HG02763 (cell line): ENCODE measurements at regions not wholly inside any gene's neighbourhood (a gene's known extent, or its start where the extent isn't known, plus 50 kb on each side); places are given as distances from the start of the nearest gene placed in this dataset.

Experiments
- ATAC-seq: cut with Tn5 transposase; IDR thresholded peaks from one replicate; pipeline ENCODE4 v1.9.1; 2021; ENCODE audit warnings: mild to moderate bottlenecking, moderate library complexity; ENCODE audit not compliant: unreplicated experiment

DNA sequence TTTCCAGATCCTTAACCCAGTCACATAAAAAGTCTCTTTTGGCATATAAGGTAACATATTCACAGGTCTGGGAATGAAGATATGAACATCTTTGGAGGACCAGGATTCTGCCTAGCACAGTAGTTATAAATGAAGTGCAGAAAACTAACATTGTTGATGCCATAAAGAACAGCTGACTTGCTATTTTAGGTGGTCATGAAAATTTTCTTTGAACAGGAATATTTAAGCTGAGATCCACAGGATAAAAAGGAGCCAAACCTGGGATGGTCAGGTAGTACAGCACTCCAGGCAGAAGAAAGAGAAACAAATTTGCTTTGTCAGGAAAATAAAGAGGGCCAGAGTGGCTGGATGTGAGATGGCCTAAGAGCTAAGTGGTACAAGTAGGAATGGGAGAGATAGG, 80.0 kb downstream of the CENPW start:
- no peak for ATAC-seq

DNA sequence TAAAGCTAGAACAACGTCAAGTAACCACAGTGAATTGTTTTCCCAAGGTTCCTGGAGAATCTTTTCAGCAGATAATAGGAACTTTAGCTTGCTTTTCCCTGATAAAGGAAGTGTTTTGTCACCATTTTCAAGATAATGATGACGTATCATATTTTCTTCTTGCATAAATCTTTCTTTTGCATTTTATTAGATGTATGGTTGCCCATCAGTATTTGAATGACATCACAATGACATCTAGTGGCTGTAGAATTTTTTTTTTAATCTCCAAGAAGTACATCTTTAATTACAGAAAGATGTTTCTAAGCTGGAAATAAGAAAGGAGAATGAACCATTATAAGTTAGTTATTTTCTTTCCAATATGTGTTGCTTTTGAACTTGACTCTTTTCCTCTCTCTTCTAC, 83.0 kb downstream of the CENPW start:
- no peak for ATAC-seq

DNA sequence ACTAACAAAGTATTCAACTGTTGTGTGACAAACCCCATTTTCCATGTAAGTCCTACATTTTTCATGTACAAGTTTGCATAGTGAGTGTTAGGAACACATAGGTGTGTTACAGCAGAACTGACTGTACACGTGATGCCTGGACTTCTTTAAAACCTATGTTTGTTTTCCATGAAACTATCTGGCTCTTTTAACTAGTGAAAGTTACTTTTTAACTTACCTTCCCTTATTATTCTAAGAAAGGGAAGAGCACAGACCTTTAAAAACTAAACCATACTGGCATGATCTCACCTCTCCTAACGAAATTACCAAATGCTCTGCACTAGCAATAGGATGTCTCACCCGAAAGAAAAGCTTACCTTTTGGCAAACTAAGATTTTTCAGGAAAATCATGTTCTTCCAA, 87.8 kb downstream of the CENPW start:
- ATAC-seq: no peak

DNA sequence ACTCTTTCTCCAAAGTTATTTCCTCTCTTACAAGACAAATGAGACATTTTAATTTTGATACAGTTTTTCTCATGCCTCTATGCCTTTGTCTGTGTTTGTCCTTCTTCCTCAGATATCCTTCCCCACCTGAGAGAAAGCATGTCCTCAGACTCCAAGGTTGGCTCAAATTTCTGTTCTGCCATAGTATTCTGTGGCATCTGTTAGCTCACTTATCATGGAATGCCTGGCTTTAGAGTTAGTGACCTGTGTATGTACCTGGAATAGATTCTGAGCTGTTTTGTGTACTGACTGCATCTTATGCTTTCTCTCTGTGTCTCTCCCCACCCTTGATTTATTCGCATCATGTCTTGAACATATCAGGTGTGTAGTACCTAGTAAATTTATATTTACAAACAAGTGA, 90.0 kb downstream of the CENPW start:
- ATAC-seq: no peak

DNA sequence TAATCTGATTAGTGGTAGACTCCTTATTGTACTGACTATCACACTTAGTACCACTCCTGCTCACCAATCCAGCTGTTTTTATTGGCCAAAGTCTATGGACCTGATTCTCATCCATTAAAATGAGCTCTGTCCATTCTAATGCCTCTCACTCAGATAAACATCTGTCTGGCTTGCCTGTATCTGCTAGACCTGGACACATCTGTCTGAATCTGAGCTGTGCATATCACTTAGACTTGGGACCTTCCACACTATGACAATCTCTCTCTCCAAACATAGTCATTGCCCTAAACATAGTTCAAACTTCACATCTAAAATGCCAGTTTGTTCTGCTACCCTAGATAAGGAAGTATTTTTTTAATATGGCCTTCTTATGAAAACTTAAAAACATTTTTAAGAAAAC, 92.6 kb downstream of the CENPW start:
- no peak for ATAC-seq

DNA sequence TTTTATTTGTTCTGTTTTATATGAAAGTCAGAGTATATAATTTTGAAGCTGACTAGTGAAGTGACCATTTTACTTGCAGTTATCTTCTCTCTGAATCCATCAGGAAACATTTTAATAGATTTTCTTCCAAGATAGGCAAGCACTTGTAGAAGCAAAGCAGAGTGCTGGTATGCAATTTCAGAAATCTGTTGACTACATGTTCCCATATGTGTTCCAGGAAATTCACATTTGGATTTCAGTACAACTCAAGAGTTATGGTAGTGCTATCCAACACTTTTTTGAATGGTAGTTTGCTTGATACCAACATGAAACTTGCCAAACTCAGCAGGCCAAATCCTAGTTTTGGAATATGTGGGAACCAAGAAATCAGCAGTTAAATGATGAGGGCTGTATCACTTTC, 94.0 kb downstream of the CENPW start:
- ATAC-seq: no peak

DNA sequence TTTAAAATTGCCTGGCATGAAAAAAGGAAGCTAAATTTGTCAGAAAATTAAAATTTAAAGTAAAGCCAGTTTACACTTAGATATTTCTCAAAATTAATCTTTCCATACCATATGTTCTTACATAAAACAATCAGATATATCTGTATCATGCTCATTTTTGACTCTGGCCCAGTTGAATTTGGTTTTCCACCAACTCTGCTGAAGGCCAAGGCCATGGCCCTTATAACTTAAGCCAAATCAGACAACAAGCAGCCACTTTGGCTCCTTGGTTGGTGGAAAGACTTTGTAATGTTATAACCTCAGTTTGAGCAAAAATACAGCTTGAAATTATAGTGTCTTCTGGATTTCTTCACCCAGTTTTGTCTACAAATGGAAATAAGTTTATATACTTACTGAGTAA, 97.3 kb downstream of the CENPW start:
- no peak for ATAC-seq

DNA sequence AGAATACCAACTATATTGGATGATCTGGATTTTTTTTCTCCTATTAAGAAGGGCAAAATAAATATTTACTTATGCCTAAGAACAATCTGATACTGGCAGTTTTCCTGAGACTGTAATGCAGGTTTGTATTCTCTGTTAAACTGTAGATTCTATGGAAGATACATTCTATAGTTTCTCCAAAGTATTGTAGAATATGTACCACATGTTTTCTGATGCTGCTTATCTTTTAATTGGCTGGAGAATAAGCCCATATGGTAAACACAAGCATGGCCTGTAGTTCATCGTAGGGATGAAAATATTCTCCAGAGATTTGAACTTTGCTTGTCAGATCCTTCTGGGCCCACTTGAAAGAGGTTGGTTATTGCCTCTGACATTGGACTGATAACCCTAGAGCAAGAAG, 99.1 kb downstream of the CENPW start:
- no peak for ATAC-seq

DNA sequence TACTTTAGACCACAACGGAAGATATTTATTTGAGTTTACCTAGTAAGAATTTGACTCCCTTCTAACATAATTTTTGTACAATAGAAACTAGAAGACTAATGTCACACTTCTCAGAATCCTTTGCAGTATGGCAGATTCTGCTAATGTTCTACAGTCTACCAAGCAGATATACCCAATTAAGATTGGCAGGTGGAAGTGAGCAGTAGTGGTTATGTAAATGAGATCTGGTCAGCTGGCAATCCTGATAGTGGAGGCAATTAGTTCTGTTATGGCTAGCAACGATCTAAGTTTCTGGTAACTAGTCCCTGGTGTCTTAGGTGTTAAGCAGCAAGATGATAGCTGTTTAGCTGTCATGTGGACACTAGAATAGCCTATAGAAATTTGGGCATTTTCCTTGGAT, 101.0 kb downstream of the CENPW start:
- no peak for ATAC-seq

DNA sequence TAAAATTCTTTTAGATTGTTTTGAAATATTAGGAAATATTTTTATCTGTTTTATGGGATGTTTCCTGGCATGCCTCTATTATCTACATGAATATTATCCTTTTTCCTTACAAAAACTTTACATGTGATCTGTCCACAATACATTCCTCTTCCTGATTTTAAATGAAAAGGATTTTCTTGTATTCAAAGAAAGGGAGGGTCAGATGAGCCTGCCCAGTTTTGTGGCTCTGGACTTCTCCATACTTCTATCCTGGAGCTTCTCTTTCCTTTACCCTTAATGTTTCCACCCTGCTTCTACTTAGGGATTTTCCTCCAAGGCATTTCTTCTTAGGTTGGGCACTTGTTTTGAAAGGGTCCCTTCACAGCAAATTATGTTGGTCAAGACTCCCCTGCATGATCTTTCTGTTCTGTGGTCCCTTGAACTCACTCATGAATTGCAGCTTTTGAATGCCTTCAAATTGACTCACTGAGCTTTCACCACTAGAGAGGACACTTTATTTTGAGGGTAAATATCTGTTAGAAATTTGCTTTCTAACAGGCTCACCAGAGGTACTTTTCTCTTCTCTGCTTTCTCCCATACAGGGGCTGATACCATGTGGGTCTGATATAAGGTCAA, 104.9 kb downstream of the CENPW start:
- no peak for ATAC-seq

DNA sequence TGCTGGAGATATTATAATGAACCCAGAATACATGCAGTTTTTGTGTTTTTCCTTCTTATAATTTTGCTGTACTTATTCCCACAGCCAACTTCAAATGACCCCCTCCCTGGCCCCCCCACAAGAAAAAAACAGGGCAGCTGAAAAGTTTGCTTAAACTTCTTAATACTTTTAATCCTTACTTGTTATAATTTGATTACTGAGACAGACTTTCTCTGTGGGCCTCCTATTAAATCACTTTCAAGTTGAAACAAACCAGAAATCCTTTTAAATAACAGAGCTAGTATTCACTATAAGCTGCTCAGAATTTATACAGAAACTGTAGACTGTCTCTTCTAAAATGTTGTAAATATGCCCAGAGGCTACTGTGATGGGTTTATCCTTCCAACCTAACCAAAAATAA, 106.3 kb downstream of the CENPW start:
- no peak for ATAC-seq

DNA sequence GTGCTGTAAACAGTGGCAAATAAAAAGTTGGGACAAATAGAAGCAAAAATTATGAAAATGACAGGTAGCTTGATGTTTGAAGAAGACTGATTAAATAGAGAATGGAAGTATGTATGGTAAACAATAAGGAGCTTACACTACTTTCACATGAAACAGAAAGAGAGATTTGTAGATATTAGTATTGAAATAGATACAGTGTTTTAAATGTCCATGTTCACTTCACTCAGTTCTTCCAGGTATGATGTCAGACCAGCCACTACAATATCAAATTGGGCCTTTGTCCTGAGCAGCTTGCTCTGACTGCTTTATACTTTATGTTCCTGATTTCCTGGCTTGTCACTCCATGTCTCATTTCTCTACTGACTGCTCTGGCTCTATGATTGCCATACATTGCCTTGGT, 107.5 kb downstream of the CENPW start:
- no peak for ATAC-seq

DNA sequence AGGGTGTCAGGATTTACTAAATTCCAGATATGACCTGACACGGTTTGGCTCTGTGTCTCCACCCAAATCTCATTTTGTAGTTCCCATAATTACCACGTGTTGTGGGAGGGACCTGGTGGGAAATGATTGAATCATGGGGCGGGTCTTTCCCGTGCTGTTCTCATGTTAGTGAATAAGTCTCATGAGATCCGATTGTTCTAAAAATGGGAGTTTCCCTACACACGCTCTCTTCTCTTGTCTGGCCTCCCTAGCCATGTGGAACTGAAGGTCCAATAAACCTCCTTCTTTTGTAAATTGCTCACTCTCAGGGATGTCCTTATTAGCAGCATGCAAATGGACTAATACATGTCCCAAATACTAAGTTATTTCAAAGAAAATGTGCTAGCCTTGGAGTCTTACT, 121.1 kb downstream of the CENPW start:
- ATAC-seq: no peak

DNA sequence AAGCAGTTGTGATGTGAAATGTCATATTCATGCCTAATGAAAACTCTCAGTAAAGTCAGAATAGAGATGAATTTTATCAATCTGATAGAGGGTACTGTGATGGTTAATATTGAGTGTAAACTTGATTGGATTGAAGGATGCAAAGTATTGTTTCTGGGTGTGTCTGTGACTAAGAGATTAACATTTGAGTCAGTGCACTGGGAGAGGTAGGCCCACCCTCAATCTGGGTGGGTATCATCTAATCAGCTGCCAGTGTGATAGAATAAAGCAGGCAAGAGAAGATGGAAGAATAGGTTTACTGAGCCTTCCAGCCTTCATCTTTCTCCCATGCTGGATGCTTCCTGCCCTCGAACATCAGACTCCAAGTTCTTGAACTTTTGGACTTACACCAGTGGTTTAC, 124.3 kb downstream of the CENPW start:
- no peak for ATAC-seq

DNA sequence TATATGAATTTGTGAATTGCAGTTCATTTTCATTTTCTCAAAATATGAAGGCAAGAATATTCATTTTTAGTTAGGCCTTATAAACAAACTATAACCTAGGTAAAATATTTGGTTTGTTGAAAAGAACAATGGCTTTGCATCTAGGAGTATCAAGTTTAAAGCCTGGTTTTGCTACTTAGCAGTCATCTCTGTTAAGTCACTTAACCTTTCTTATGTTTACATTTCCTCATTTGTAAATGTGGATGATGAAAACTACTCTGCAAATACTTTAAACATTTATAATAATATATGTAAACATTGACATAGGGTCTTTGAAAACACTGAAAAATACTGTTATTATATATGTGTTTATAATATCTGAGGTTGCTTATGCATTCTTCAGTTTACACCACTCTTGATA, 135.5 kb downstream of the CENPW start:
- ATAC-seq: no peak

DNA sequence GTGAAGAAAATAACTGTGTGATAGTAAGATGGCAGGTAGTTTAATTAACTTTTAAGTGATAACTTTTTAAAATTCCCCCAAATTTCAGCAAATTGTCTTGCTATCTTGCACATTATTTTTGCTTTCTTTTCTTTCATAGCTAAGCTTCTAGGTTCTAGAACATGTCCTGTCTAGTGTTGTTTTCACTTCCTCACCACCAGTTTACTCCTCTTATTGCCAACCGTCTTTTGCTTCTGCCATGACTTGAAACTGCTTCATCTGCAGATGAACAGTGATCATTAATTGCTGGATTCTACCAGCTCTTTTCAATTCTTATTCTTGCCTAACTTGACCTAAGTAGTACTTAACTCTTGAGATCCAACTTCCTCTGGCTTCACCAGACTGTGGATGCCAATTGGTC, 137.8 kb downstream of the CENPW start:
- ATAC-seq: peak; percentile 53

DNA sequence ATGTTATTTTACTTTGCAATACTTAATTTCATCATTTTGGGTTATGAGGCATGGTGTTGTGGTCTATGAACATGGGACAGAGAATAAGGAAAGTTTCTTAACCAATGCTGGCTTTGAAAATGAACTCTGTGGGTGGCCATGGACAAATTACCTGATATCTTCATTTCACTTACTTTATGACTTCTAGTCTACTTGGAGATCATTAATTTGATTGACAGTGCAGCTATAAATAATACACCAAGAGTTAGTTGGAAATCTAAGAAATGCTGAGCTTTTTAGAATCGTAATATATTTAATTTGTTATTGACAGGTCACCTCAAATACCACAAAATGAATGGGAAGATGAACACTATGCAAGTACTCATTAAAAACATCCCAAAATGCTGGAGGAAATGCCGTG, 140.4 kb downstream of the CENPW start:
- no peak for ATAC-seq

DNA sequence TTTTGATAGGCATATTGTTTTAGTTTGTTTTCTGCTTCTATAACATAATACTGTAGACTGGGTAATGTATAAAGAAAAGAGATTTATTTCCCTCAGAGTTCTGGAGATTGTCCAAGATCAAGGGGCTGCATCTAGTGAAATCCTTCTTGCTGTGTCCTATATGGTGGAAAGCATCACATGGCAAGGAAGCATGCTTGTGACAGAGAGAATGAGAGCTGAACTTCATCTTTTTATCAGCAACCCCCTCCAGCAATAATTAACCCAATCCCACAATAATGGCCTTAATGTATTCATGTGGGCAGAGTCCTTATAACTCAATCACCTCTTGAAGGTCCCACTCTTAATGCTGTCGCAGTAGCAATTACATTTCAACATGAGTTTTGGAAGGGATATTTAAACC, 141.4 kb downstream of the CENPW start:
- ATAC-seq: no peak

DNA sequence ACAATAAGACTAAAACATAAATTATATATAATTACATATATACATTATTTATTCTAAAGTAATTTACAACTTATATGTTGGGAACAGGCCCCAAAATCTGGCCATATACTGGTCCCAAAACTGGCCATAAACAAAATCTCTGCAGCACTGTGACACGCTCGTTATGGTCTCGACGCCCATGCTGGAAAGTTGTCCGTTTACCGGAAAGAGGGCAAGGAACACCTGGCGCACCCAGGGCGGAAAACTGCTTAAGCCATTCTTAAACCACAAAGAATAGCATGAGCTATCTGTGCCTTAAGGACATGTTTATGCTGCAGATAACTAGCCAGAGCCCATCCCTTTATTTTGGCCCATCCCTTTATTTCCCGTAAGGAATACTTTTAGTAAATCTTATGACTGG, 164.9 kb downstream of the CENPW start:
- ATAC-seq: no peak

DNA sequence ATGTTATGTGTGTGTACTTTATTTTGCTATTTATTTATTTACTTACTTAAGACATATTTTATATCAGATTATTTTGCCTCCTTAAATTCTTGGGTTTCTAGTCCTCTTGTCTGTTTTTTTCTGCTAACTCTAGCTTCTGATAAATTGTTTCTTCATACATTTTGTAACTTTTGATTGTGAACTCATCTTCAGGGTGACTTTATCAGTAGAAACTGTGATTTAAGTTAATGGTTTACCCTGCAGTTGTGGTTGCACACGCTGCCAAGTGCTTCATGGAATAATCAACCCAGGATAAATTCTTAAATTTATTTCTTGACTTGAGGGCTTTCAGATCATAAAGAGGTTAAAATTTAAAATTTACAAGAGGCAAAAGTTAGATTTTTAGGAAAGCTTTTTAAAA, 173.3 kb downstream of the CENPW start:
- ATAC-seq: no peak

DNA sequence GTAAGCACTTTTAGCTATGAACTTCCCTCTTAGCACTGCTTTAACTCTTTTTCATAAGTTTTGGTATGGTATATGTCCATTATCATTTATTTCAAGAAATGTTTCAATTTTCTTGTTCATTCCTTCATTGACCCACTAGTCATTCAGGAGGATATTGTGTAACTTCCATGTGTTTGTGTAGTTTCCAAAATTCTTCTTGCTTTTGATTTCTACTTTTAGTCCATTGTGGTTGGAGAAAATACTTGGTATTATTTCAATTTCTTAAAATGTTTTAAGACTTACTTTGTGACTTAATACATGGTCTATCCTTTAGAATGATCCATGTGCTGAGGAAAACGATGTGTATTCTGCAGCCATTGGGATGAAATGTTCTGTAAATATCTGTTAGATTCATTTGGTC, 176.5 kb downstream of the CENPW start:
- ATAC-seq: no peak

DNA sequence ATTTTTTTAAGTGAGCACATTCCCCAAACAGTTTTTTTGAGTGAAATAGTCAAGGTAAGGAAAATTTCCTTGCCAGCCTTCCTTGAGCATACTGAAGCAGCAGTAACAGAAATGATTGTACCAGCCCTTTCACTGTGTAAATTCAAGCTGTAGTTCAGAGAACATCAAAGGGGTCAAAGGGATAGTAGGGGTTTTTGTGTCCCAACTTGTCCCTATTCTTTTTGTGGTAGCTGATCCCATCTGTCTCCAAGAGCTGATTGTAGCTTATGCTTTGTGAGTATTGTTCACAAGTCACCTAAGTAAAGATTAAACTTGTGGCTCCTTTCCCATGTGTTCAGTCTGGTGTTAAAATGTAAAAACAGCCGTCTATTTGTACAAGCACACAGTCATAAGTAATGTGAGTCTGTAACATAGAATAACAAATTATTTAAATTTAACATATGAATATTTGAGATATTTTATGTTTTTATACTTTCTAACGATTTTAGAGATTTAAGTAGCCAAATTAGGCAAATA, 185.0 kb downstream of the CENPW start:
- no peak for ATAC-seq

DNA sequence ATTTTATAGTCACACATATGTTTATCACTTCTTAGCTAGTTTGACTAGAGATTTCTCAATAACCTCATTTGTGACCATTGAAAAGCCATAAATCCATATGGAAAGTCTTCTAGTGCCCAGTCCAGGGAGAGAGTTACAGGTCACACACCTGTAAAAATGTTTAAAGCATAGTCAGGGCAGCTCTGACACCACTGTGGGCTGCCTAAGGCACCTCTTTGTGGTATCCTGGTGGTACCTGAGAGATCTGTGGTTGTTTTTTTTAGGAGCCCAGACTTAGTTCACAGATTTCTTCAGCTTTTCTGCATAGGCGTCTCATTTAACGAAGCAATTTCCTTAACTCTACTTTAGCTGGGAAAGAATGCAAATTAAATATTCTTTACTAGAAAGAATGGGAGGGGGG, 186.6 kb downstream of the CENPW start:
- no peak for ATAC-seq
